Panc1 (cell line): ENCODE measurements at regions not wholly inside any gene's neighbourhood (a gene's known extent, or its start where the extent isn't known, plus 50 kb on each side); places are given as distances from the start of the nearest gene placed in this dataset.
"Not testable (repeated sequence)": the region's sequence is repeated elsewhere in the genome, so short reads cannot be mapped to it uniquely, and the experiment has no call there.

ENCODE experiments used
- ATAC-seq: fragments of 200-7000 bp; cut with Tn5 transposase; 2 replicates; pipeline ENCODE4 v1.9.1; 2020; ENCODE audit warnings: mild to moderate bottlenecking, moderate library complexity
- BruUV-seq: library from RNA; stranded (reverse); fragments of 400-500 nt; replicated peaks from 2 replicates; lab custom pipeline; 2021; lab: Mats Ljungman, UMichigan
- CTCF ChIA-PET: fragments of 300-600 bp; sonication (Branson Sonifier 250); formaldehyde crosslinking; loops from one replicate; lab custom pipeline; 2022; ENCODE audit warnings: antibody characterized with exemption; lab: Charles Lee
- POLR2A ChIA-PET: fragments of 300-600 bp; sonication (Branson Sonifier 250); formaldehyde crosslinking; loops from one replicate; lab custom pipeline; 2022; ENCODE audit warnings: antibody characterized with exemption; lab: Charles Lee
- DNase-seq: peaks from one replicate; pipeline ENCODE4 v3.0.0-alpha.2; 2010; ENCODE audit warnings: low read depth, low spot score
- H3K27ac ChIP-seq: 2 replicates; pipeline ENCODE4 v1.5.1; 2011; ENCODE audit warnings: mild to moderate bottlenecking, low read length, inconsistent platforms
- H3K27me3 ChIP-seq: fragments of 200-500 bp; sonication (Bioruptor generic); 2 replicates; pipeline ENCODE4 v1.6.0; 2014; ENCODE audit warnings: low read length, inconsistent platforms; ENCODE audit not compliant: control insufficient read depth, insufficient read depth
- H3K36me3 ChIP-seq: fragments of 200-500 bp; sonication (Bioruptor generic); 2 replicates; pipeline ENCODE4 v1.5.1; 2014; ENCODE audit warnings: inconsistent platforms, mild to moderate bottlenecking, low read length, moderate library complexity; ENCODE audit not compliant: control insufficient read depth, insufficient read depth
- H3K4me1 ChIP-seq: 2 replicates; pipeline ENCODE4 v1.5.1; 2011; ENCODE audit warnings: inconsistent platforms, mild to moderate bottlenecking, low read length, moderate library complexity; ENCODE audit not compliant: control insufficient read depth, insufficient read depth
- H3K4me3 ChIP-seq, 2 experiments: 2 replicates each; pipeline ENCODE4 v1.5.1; 2011 to 2012; ENCODE audit warnings: low read depth in 2 of 2, low read length in 2 of 2, mild to moderate bottlenecking in 2 of 2, inconsistent platforms in 1 of 2, moderate library complexity in 1 of 2
- H3K9me3 ChIP-seq: fragments of 200-500 bp; sonication (Bioruptor generic); 2 replicates; pipeline ENCODE4 v1.5.1; 2014; ENCODE audit warnings: low read depth, mild to moderate bottlenecking, inconsistent platforms, low read length, moderate library complexity; ENCODE audit not compliant: control insufficient read depth, insufficient read depth
- POLR2AphosphoS5 ChIP-seq: IDR thresholded peaks from 2 replicates; pipeline ENCODE4 v1.6.1; 2012; ENCODE audit warnings: mild to moderate bottlenecking, low read depth, low read length, moderate library complexity
- SIN3A ChIP-seq: IDR thresholded peaks from 2 replicates; pipeline ENCODE4 v1.6.1; 2012; ENCODE audit warnings: low read depth, mild to moderate bottlenecking, low read length, moderate library complexity, borderline replicate concordance; ENCODE audit not compliant: insufficient read depth
- TCF7L2 ChIP-seq: IDR thresholded peaks from 2 replicates; pipeline ENCODE4 v1.6.1; 2011; ENCODE audit warnings: mild to moderate bottlenecking, low read depth, low read length, inconsistent platforms
- in situ Hi-C: cut with HindIII; loops from 2 replicates; pipeline ENCODE4 v1.10.0; 2016; ENCODE audit warnings: low sequenced_read_pairs, low pct_unique_long_range_greater_than_20kb
- intact Hi-C: fragments of 100-400 bp; cut with micrococcal nuclease; formaldehyde crosslinking; loops from one replicate; pipeline ENCODE4 v1.10.0; 2022; ENCODE audit not compliant: unreplicated experiment
- TF ChIP-seq, protein P1 (sequence below), 2 experiments: IDR thresholded peaks; 2 replicates each; pipeline ENCODE4 v1.6.1; 2011 to 2012; ENCODE audit warnings: low read depth in 2 of 2, control low read depth in 1 of 2, low read length in 1 of 2, mild to moderate bottlenecking in 1 of 2, moderate library complexity in 1 of 2; ENCODE audit not compliant: insufficient read depth in 1 of 2
- TF ChIP-seq, protein P2 (sequence below): fragments of 450-650 bp; IDR thresholded peaks from 2 replicates; pipeline ENCODE4 v1.5.1; 2017; ENCODE audit warnings: mild to moderate bottlenecking

DNA sequence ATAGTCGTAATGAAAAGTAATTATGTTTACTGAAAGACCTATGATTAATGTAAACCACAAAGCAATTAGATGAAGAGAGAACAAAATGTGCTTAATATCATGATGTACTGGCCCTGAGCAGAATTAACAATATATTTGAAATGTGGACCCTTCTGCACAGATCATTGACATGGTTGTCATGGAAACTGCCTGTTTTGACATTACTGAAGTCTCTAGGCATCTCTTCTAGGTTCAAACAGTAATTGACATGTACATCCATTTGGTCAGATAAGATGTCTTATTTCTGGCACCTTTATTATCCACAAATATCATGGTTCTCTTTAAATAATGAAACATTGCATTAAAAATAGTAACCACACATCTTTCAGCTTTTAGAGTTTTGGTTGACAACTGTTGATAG is 251.7 kb upstream of the GNPDA2 start:
- TF ChIP-seq POLR2AphosphoS5 (no peak), SIN3A (no peak), TCF7L2 (no peak)
- TF ChIP-seq, protein P1, sequence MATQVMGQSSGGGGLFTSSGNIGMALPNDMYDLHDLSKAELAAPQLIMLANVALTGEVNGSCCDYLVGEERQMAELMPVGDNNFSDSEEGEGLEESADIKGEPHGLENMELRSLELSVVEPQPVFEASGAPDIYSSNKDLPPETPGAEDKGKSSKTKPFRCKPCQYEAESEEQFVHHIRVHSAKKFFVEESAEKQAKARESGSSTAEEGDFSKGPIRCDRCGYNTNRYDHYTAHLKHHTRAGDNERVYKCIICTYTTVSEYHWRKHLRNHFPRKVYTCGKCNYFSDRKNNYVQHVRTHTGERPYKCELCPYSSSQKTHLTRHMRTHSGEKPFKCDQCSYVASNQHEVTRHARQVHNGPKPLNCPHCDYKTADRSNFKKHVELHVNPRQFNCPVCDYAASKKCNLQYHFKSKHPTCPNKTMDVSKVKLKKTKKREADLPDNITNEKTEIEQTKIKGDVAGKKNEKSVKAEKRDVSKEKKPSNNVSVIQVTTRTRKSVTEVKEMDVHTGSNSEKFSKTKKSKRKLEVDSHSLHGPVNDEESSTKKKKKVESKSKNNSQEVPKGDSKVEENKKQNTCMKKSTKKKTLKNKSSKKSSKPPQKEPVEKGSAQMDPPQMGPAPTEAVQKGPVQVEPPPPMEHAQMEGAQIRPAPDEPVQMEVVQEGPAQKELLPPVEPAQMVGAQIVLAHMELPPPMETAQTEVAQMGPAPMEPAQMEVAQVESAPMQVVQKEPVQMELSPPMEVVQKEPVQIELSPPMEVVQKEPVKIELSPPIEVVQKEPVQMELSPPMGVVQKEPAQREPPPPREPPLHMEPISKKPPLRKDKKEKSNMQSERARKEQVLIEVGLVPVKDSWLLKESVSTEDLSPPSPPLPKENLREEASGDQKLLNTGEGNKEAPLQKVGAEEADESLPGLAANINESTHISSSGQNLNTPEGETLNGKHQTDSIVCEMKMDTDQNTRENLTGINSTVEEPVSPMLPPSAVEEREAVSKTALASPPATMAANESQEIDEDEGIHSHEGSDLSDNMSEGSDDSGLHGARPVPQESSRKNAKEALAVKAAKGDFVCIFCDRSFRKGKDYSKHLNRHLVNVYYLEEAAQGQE (IDR thresholded peaks at IDR 0.05; ENCODE audit: insufficient read depth in 1 of 2, low read depth in 2 of 2, low read length in 1 of 2) = no peak
- TF ChIP-seq, protein P2, sequence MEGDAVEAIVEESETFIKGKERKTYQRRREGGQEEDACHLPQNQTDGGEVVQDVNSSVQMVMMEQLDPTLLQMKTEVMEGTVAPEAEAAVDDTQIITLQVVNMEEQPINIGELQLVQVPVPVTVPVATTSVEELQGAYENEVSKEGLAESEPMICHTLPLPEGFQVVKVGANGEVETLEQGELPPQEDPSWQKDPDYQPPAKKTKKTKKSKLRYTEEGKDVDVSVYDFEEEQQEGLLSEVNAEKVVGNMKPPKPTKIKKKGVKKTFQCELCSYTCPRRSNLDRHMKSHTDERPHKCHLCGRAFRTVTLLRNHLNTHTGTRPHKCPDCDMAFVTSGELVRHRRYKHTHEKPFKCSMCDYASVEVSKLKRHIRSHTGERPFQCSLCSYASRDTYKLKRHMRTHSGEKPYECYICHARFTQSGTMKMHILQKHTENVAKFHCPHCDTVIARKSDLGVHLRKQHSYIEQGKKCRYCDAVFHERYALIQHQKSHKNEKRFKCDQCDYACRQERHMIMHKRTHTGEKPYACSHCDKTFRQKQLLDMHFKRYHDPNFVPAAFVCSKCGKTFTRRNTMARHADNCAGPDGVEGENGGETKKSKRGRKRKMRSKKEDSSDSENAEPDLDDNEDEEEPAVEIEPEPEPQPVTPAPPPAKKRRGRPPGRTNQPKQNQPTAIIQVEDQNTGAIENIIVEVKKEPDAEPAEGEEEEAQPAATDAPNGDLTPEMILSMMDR = no peak

DNA sequence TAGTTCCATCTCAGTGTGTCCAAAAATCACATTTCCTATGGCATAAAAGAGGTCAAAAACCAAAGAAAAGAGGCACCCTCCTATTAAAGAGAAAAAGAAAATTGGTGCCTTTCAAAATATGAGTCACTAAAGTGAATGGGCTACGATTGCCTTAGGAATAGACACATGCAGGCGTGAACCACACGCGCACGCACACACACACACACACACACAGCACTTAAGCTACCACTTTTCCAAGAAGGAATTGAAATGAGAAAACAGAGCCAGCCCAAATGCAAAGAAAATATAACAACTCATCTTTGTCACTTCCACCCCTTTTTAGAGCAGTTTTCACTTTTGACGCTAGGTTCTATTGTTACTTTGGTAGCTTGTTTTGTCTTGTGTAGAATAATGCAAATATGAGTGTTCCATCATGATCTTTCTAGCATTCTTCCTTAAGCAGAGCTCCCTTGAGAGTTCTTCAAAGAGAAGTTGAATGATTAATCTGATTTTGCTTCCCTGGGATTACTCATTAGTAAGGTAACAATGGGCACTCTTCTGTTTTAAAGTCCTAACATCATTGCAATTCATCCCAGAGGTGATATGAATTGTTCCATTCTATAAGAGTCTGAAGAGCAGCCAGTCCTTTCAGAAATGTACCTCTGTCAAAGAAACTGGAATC is 239.2 kb upstream of the GNPDA2 start:
- CTCF ChIA-PET = no interaction called here
- ATAC-seq = no peak

More for the DNA sequence above, 251.7 kb upstream of the GNPDA2 start:
- in situ Hi-C loops (no loop called here), intact Hi-C loops (no loop called here)
- no peaks in the 10 kb centered on the region for H3K4me1 ChIP-seq
- ChIA-PET POLR2A (no interaction called here), CTCF (no interaction called here)
- no peak for DNase-seq
- no peaks in the 10 kb centered on the region for H3K27me3 ChIP-seq
- no peaks in the 10 kb centered on the region for H3K9me3 ChIP-seq
- BruUV-seq = no TSS peak
- H3K4me3 ChIP-seq = no peak overlapping the region
- H3K36me3 ChIP-seq = no peaks in the 10 kb centered on the region
- H3K27ac ChIP-seq = no peak overlapping the region
- ATAC-seq = no peak

DNA sequence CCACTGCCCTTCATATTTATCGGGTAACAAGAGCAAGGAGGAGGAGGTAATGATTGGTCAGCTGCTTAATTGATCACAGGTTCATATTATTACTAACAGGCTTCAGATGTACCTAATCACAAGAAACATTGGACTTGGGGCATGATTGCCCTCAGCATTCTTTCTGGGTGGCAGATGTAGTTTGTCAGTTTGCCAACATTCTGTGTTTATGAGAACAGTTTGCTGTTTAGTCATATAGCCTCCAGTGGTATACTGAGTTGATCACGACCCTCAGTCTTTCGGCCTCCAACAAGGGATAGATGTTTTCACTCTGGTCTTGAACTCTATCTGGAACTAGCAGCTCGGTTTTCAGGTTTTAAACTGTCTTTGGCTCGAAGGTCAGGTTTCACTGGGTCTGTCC is 237.7 kb upstream of the GNPDA2 start:
- DNase-seq, in situ Hi-C loops, BruUV-seq, H3K4me1 ChIP-seq, H3K4me3 ChIP-seq, H3K9me3 ChIP-seq, ATAC-seq, H3K27ac ChIP-seq, H3K36me3 ChIP-seq, H3K27me3 ChIP-seq, intact Hi-C loops, POLR2A ChIA-PET, CTCF ChIA-PET: not testable (repeated sequence)

More for the DNA sequence above, 239.2 kb upstream of the GNPDA2 start:
- POLR2A ChIA-PET = interaction anchor here (0.7 kb wide), 1 partner anchor 123 kb away, joined by 3 read pairs; no protein-coding TSS in a partner anchor
- Histone ChIP-seq H3K27ac (no peak overlapping the region), H3K9me3 (no peaks in the 10 kb centered on the region), H3K36me3 (no peaks in the 10 kb centered on the region), H3K4me1 (no peaks in the 10 kb centered on the region), H3K27me3 (no peaks in the 10 kb centered on the region), H3K4me3 (no peak overlapping the region)
- TF ChIP-seq, protein P1 (IDR thresholded peaks at IDR 0.05; ENCODE audit: insufficient read depth in 1 of 2, low read depth in 2 of 2, low read length in 1 of 2) = no peak
- TF ChIP-seq, protein P2 = no peak
- no peak for TF ChIP-seq SIN3A
- no peak for TF ChIP-seq TCF7L2
- no peak for TF ChIP-seq POLR2AphosphoS5
- BruUV-seq = no TSS peak
- in situ Hi-C loops = no loop called here
- intact Hi-C loops = no loop called here
- DNase-seq = no peak
